Hepatocyte (in vitro differentiated cells): ENCODE measurements at regions not wholly inside any gene's neighbourhood (a gene's known extent, or its start where the extent isn't known, plus 50 kb on each side); places are given as distances from the start of the nearest gene placed in this dataset.

Experiments used
- EZH2 ChIP-seq: fragments of 200-600 bp; sonication (generic); IDR thresholded peaks from 2 replicates; pipeline ENCODE4 v1.6.1; 2016; ENCODE audit warnings: antibody characterized with exemption, mild to moderate bottlenecking, borderline replicate concordance
- EZH2phosphoT487 ChIP-seq: fragments of 200-600 bp; sonication (generic); IDR thresholded peaks from one replicate; pipeline ENCODE4 v1.6.1; 2018; ENCODE audit warnings: antibody characterized with exemption, mild to moderate bottlenecking, low read depth, moderate library complexity; ENCODE audit not compliant: unreplicated experiment, severe bottlenecking
- TF ChIP-seq, protein P1 (sequence below): fragments of 200-600 bp; sonication (generic); IDR thresholded peaks from 2 replicates; pipeline ENCODE4 v1.5.1; 2016; ENCODE audit warnings: antibody characterized with exemption, mild to moderate bottlenecking; ENCODE audit not compliant: poor library complexity

GRCh38 chr20:19913349-19913748 is 103.8 kb upstream of the NAA20 start:
- TF ChIP-seq EZH2phosphoT487 (no peak), EZH2 (no peak)
- TF ChIP-seq, protein P1, sequence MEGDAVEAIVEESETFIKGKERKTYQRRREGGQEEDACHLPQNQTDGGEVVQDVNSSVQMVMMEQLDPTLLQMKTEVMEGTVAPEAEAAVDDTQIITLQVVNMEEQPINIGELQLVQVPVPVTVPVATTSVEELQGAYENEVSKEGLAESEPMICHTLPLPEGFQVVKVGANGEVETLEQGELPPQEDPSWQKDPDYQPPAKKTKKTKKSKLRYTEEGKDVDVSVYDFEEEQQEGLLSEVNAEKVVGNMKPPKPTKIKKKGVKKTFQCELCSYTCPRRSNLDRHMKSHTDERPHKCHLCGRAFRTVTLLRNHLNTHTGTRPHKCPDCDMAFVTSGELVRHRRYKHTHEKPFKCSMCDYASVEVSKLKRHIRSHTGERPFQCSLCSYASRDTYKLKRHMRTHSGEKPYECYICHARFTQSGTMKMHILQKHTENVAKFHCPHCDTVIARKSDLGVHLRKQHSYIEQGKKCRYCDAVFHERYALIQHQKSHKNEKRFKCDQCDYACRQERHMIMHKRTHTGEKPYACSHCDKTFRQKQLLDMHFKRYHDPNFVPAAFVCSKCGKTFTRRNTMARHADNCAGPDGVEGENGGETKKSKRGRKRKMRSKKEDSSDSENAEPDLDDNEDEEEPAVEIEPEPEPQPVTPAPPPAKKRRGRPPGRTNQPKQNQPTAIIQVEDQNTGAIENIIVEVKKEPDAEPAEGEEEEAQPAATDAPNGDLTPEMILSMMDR: no peak
